LHCN-M2 (cell line): ENCODE measurements at regions not wholly inside any gene's neighbourhood (a gene's known extent, or its start where the extent isn't known, plus 50 kb on each side); places are given as distances from the start of the nearest gene placed in this dataset.

ENCODE experiments used
- DNase-seq: peaks from one replicate; pipeline ENCODE4 v3.0.0-alpha.2; 2012; ENCODE audit warnings: low read depth

GRCh38 chr3:102747611-102748010 is 312.8 kb downstream of the ZPLD1 start:
- DNase-seq, result no peak

- DNase-seq, result no peak
Observed at GRCh38 chr3:102748646-102749045, 313.8 kb downstream of the ZPLD1 start.

GRCh38 chr3:102750322-102750721 is 315.5 kb downstream of the ZPLD1 start:
- no peak for DNase-seq

GRCh38 chr3:102753901-102754300 is 319.1 kb downstream of the ZPLD1 start:
- no peak for DNase-seq

GRCh38 chr3:102756706-102757105 is 321.9 kb downstream of the ZPLD1 start:
- DNase-seq, result no peak

- no peak for DNase-seq
Observed at GRCh38 chr3:102757950-102758349, 323.1 kb downstream of the ZPLD1 start.

GRCh38 chr3:102761766-102762165 is 327.0 kb downstream of the ZPLD1 start:
- no peak for DNase-seq

- DNase-seq, result no peak
Observed at GRCh38 chr3:102790747-102791325, 356.0 kb downstream of the ZPLD1 start.

GRCh38 chr3:102791641-102792589 is 357.1 kb downstream of the ZPLD1 start:
- no peak for DNase-seq

GRCh38 chr3:102796804-102797203 is 362.0 kb downstream of the ZPLD1 start:
- DNase-seq, result no peak

GRCh38 chr3:102802819-102803420 is 368.1 kb downstream of the ZPLD1 start:
- DNase-seq, result no peak

GRCh38 chr3:102810937-102811336 is 376.1 kb downstream of the ZPLD1 start:
- no peak for DNase-seq

- DNase-seq, result no peak
Observed at GRCh38 chr3:102826636-102827035, 391.8 kb downstream of the ZPLD1 start.

- no peak for DNase-seq
Observed at GRCh38 chr3:102827386-102827785, 392.6 kb downstream of the ZPLD1 start.

GRCh38 chr3:102830415-102830814 is 395.6 kb downstream of the ZPLD1 start:
- no peak for DNase-seq

GRCh38 chr3:102841866-102842265 is 407.1 kb downstream of the ZPLD1 start:
- no peak for DNase-seq

GRCh38 chr3:102866845-102867244 is 432.0 kb downstream of the ZPLD1 start:
- no peak for DNase-seq

- DNase-seq, result no peak
Observed at GRCh38 chr3:102883515-102883914, 448.7 kb downstream of the ZPLD1 start.

GRCh38 chr3:102885289-102885688 is 450.5 kb downstream of the ZPLD1 start:
- DNase-seq, result no peak

- no peak for DNase-seq
Observed at GRCh38 chr3:102887431-102887830, 452.6 kb downstream of the ZPLD1 start.

GRCh38 chr3:102896851-102897621 is 462.2 kb downstream of the ZPLD1 start:
- DNase-seq, result no peak

GRCh38 chr3:102904629-102905028 is 469.8 kb downstream of the ZPLD1 start:
- no peak for DNase-seq
